ENCODE measurements at regions not wholly inside any gene's neighbourhood (a gene's known extent, or its start where the extent isn't known, plus 50 kb on each side); places are given as distances from the start of the nearest gene placed in this dataset.
A peak's percentile ranks its signal among the peaks of the same experiment; 100 is the strongest.

DNA sequence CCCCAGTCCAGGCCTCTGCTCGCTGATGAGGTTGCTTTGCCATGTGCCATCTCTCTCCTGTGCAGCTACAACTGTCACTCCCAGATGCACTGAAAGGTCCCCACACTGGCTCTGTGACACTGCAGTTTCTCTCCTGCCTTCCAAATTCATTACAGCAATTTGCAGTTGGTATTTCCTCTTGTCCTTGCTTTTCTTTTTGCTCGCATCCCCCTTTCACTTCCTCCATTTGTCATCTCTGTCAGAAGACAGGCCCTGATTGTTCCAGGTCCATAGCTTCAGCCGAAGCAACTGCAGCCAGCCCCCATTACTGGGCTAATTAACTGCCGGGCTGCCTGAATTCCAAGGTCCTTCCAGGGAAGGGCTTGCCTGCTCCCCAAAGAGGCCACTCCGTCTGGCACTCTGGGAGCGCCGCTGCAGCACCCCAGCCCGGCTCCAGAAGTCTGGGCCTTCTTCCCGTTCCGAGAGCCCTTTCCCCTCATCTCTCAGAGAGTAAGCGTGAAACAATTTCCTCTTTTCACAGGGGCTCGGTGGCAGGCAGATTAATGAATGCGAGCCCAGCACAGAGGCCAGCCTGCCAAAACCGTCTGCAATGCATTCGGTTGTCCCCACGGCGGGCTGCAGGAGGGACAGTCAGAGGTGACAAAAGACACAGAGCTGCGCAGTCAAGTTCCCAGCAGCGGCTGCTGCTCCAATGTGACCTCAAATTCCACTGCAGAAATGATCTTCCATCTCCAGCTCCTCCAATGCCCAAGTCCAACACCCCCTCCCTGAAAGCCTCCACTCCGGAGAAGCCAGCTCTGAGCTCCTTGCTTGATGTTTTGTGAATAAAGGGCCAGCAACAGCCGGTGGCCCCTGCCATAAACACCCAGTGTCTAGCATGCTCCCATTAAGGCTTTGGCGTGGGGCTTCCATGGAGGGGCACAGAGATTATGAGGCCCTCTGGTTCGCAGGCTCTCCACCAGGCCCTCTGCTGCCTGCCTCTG is 279.4 kb upstream of the HABP2 start:
- intact Hi-C loops (cut with micrococcal nuclease; ENCODE audit: unreplicated experiment): no loop called here
- peak; percentile 17 for DNase-seq (ENCODE audit: low spot score)
- no TSS peak for BruUV-seq (replicated peaks)
- Histone ChIP-seq H3K27me3 (replicated peaks; ENCODE audit: insufficient read depth, low read depth, low read length, poor library complexity) (no peaks in the 10 kb centered on the region), H3K4me3 (ENCODE audit: low read depth, low read length, poor library complexity, severe bottlenecking) (no peak overlapping the region), H3K4me1 (ENCODE audit: insufficient read depth, low read length, poor library complexity, severe bottlenecking) (peaks cover 5% of the 10 kb centered on the region), H3K27ac (ENCODE audit: low read depth, low read length, poor library complexity, severe bottlenecking) (no peak overlapping the region), H3K9me3 (ENCODE audit: low read depth, low read length, poor library complexity, severe bottlenecking) (peaks cover 5% of the 10 kb centered on the region), H3K36me3 (ENCODE audit: insufficient read depth, low read length, poor library complexity, severe bottlenecking) (no peaks in the 10 kb centered on the region)
- TF ChIP-seq, protein P1, sequence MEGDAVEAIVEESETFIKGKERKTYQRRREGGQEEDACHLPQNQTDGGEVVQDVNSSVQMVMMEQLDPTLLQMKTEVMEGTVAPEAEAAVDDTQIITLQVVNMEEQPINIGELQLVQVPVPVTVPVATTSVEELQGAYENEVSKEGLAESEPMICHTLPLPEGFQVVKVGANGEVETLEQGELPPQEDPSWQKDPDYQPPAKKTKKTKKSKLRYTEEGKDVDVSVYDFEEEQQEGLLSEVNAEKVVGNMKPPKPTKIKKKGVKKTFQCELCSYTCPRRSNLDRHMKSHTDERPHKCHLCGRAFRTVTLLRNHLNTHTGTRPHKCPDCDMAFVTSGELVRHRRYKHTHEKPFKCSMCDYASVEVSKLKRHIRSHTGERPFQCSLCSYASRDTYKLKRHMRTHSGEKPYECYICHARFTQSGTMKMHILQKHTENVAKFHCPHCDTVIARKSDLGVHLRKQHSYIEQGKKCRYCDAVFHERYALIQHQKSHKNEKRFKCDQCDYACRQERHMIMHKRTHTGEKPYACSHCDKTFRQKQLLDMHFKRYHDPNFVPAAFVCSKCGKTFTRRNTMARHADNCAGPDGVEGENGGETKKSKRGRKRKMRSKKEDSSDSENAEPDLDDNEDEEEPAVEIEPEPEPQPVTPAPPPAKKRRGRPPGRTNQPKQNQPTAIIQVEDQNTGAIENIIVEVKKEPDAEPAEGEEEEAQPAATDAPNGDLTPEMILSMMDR (conservative IDR thresholded peaks at IDR 0.05; ENCODE audit: low read depth, low read length): no peak
- no peak for TF ChIP-seq EZH2 (IDR thresholded peaks at IDR 0.05; ENCODE audit: borderline replicate concordance, low read depth, low read length, poor library complexity, severe bottlenecking)
- ChIA-PET POLR2A (ENCODE audit: low non-redundant PET) (no interaction called here), CTCF (no interaction called here)

DNA sequence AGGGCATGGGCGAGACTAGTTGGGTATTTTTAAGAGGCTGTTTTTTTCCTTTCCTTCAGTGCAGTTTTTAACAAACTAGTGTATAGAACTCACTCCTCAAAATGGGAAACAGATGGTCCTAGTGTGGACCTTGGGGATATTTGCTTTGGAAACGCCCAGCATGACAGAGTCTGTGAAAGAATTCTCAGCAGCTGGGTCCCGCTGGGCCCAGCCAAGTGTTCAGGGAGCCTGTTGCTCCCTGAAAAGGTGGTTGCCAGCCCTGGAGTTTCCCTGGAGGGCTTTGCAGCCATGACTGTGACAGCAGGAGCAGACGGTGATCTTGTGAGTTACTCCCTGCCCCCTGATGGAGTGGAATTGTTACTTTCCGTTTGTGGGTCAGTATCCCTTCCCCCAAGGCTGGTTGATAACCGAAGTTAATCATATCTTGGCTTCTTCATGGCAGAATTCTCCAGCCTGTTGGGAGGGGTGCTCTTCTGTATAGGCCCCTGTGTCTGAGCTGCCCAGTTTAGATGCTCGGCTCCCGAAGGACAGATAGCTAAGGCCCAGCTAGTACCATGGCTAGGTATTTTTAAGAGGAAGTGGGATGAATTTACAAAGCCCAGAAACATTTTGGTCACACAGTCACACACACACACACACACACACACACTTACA is 278.6 kb upstream of the HABP2 start:
- H3K27ac ChIP-seq (ENCODE audit: low read depth, low read length, poor library complexity, severe bottlenecking): no peak overlapping the region
- no TSS peak for BruUV-seq (replicated peaks)
- POLR2A ChIA-PET (ENCODE audit: low non-redundant PET): no interaction called here
- no peaks in the 10 kb centered on the region for H3K36me3 ChIP-seq (ENCODE audit: insufficient read depth, low read length, poor library complexity, severe bottlenecking)
- DNase-seq (ENCODE audit: low spot score): peak; percentile 44
- H3K4me3 ChIP-seq (ENCODE audit: low read depth, low read length, poor library complexity, severe bottlenecking): no peak overlapping the region
- no peak for TF ChIP-seq EZH2 (IDR thresholded peaks at IDR 0.05; ENCODE audit: borderline replicate concordance, low read depth, low read length, poor library complexity, severe bottlenecking)
- TF ChIP-seq, protein P1 (conservative IDR thresholded peaks at IDR 0.05; ENCODE audit: low read depth, low read length): no peak
- H3K4me1 ChIP-seq (ENCODE audit: insufficient read depth, low read length, poor library complexity, severe bottlenecking): peaks cover 11% of the 10 kb centered on the region
- intact Hi-C loops (cut with micrococcal nuclease; ENCODE audit: unreplicated experiment): no loop called here
- CTCF ChIA-PET: no interaction called here
- H3K27me3 ChIP-seq (replicated peaks; ENCODE audit: insufficient read depth, low read depth, low read length, poor library complexity): no peaks in the 10 kb centered on the region
- H3K9me3 ChIP-seq (ENCODE audit: low read depth, low read length, poor library complexity, severe bottlenecking): peaks cover 5% of the 10 kb centered on the region

DNA sequence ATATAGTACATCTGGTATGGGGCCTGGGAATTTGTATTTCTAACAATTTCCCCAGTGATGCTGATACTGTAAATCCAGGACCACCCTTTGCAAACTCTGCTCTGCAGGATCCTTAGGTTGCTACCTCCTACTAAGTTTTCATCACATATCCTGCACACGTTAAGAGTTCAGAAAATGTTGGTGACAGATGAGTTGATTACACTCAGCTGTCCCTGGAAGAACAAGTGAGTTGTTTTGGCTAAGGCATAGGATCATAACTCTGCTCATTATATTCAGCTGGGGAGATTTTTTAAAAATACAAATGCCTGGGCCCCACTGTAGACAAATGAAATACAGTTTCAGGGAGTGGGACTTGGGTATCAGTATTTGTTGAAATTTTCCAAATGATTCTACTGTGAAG is 274.6 kb upstream of the HABP2 start:
- no TSS peak for BruUV-seq (replicated peaks)
- no peaks in the 10 kb centered on the region for H3K36me3 ChIP-seq (ENCODE audit: insufficient read depth, low read length, poor library complexity, severe bottlenecking)
- H3K27ac ChIP-seq (ENCODE audit: low read depth, low read length, poor library complexity, severe bottlenecking): no peak overlapping the region
- no peak overlapping the region for H3K4me3 ChIP-seq (ENCODE audit: low read depth, low read length, poor library complexity, severe bottlenecking)
- peaks cover 5% of the 10 kb centered on the region for H3K9me3 ChIP-seq (ENCODE audit: low read depth, low read length, poor library complexity, severe bottlenecking)
- ChIA-PET POLR2A (ENCODE audit: low non-redundant PET) (no interaction called here), CTCF (no interaction called here)
- no peak for DNase-seq (ENCODE audit: low spot score)
- TF ChIP-seq, protein P1 (conservative IDR thresholded peaks at IDR 0.05; ENCODE audit: low read depth, low read length): no peak
- no peak for TF ChIP-seq EZH2 (IDR thresholded peaks at IDR 0.05; ENCODE audit: borderline replicate concordance, low read depth, low read length, poor library complexity, severe bottlenecking)
- intact Hi-C loops (cut with micrococcal nuclease; ENCODE audit: unreplicated experiment): no loop called here
- H3K27me3 ChIP-seq (replicated peaks; ENCODE audit: insufficient read depth, low read depth, low read length, poor library complexity): no peaks in the 10 kb centered on the region
- peaks cover 11% of the 10 kb centered on the region for H3K4me1 ChIP-seq (ENCODE audit: insufficient read depth, low read length, poor library complexity, severe bottlenecking)
